ENCODE measurements at regions not wholly inside any gene's neighbourhood (a gene's known extent, or its start where the extent isn't known, plus 50 kb on each side); places are given as distances from the start of the nearest gene placed in this dataset.
"Not testable (repeated sequence)": the region's sequence is repeated elsewhere in the genome, so short reads cannot be mapped to it uniquely, and the experiment has no call there.

GRCh38 chr12:72179841-72180240 is 92.3 kb upstream of the TRHDE start:
- Mint-ChIP-seq H3K36me3 (no peaks in the 10 kb centered on the region), H3K27me3 (no peaks in the 10 kb centered on the region)
- no peak for DNase-seq (ENCODE audit: extremely low spot score, unreplicated experiment)

GRCh38 chr12:72184971-72185533 is 87.1 kb upstream of the TRHDE start:
- H3K4me3 Mint-ChIP-seq, H3K9me3 Mint-ChIP-seq: not testable (repeated sequence)

More at GRCh38 chr12:72179841-72180240, 92.3 kb upstream of the TRHDE start:
- no peaks in the 10 kb centered on the region for H3K4me1 Mint-ChIP-seq (ENCODE audit: unreplicated experiment)
- no peak overlapping the region for H3K4me3 Mint-ChIP-seq
- TF ChIP-seq CTCF (conservative IDR thresholded peaks at IDR 0.05), result no peak
- no peaks in the 10 kb centered on the region for H3K9me3 Mint-ChIP-seq
- no peak overlapping the region for H3K27ac Mint-ChIP-seq

GRCh38 chr12:72189266-72189665 is 82.9 kb upstream of the TRHDE start:
- H3K4me1 Mint-ChIP-seq (ENCODE audit: unreplicated experiment), result no peaks in the 10 kb centered on the region
- no peaks in the 10 kb centered on the region for H3K27me3 Mint-ChIP-seq
- no peak for DNase-seq (ENCODE audit: extremely low spot score, unreplicated experiment)
- no peak overlapping the region for H3K27ac Mint-ChIP-seq
- H3K9me3 Mint-ChIP-seq, result no peaks in the 10 kb centered on the region
- no peaks in the 10 kb centered on the region for H3K36me3 Mint-ChIP-seq
- H3K4me3 Mint-ChIP-seq, result no peak overlapping the region
- no peak for TF ChIP-seq CTCF (conservative IDR thresholded peaks at IDR 0.05)

More at GRCh38 chr12:72184971-72185533, 87.1 kb upstream of the TRHDE start:
- H3K27ac Mint-ChIP-seq; H3K4me1 Mint-ChIP-seq (ENCODE audit: unreplicated experiment); DNase-seq (ENCODE audit: extremely low spot score, unreplicated experiment); H3K36me3 Mint-ChIP-seq; H3K27me3 Mint-ChIP-seq: not testable (repeated sequence)

- H3K4me3 Mint-ChIP-seq, result no peak overlapping the region
These were observed 80.4 kb upstream of the TRHDE start for GRCh38 chr12:72191761-72192160.

GRCh38 chr12:72197790-72198189 is 74.4 kb upstream of the TRHDE start:
- Mint-ChIP-seq H3K27me3 (no peaks in the 10 kb centered on the region), H3K4me1 (ENCODE audit: unreplicated experiment) (no peaks in the 10 kb centered on the region), H3K4me3 (no peak overlapping the region), H3K27ac (no peak overlapping the region), H3K9me3 (no peaks in the 10 kb centered on the region), H3K36me3 (no peaks in the 10 kb centered on the region)
- no peak for TF ChIP-seq CTCF (conservative IDR thresholded peaks at IDR 0.05)
- DNase-seq (ENCODE audit: extremely low spot score, unreplicated experiment), result no peak

More at GRCh38 chr12:72191761-72192160, 80.4 kb upstream of the TRHDE start:
- no peaks in the 10 kb centered on the region for H3K4me1 Mint-ChIP-seq (ENCODE audit: unreplicated experiment)
- TF ChIP-seq CTCF (conservative IDR thresholded peaks at IDR 0.05), result no peak
- no peaks in the 10 kb centered on the region for H3K27me3 Mint-ChIP-seq
- H3K9me3 Mint-ChIP-seq, result no peaks in the 10 kb centered on the region
- no peak for DNase-seq (ENCODE audit: extremely low spot score, unreplicated experiment)
- H3K36me3 Mint-ChIP-seq, result no peaks in the 10 kb centered on the region
- no peak overlapping the region for H3K27ac Mint-ChIP-seq

GRCh38 chr12:72201457-72201856 is 70.7 kb upstream of the TRHDE start:
- Mint-ChIP-seq H3K4me3 (no peak overlapping the region), H3K4me1 (ENCODE audit: unreplicated experiment) (no peaks in the 10 kb centered on the region), H3K27ac (no peak overlapping the region), H3K36me3 (no peaks in the 10 kb centered on the region), H3K27me3 (no peaks in the 10 kb centered on the region), H3K9me3 (no peaks in the 10 kb centered on the region)
- DNase-seq (ENCODE audit: extremely low spot score, unreplicated experiment), result no peak
- TF ChIP-seq CTCF (conservative IDR thresholded peaks at IDR 0.05), result no peak
